HuH-7.5 (cell line): ENCODE measurements at regions not wholly inside any gene's neighbourhood (a gene's known extent, or its start where the extent isn't known, plus 50 kb on each side); places are given as distances from the start of the nearest gene placed in this dataset.

ENCODE experiments used
- DNase-seq: peaks from one replicate; pipeline ENCODE4 v3.0.0; 2011; ENCODE audit warnings: low spot score

DNA sequence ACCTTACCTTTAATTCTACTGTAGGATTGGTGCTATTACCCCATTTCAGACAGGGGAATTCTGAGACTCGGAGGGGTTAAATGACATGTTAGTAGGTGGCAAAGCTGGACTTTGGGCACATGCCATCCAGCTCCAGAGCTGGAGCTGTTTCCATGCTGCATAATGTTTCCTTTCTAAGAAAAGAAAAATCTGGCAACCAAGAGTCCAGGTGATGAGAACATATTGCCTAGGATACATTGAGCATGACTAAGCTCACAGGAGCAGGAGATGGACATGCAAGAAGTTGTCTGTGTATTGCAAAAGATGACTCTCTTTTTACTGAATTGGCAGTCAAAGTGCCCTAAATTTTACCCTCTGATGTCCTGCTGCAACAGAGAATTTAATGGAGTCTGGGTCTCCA, 150.8 kb upstream of the SYT13 start:
- DNase-seq, result no peak

- DNase-seq, result no peak
Measured at GRCh38 chr11:45436118-45436517, 150.0 kb upstream of the SYT13 start.

- no peak for DNase-seq
Measured at GRCh38 chr11:45435706-45436105, 149.6 kb upstream of the SYT13 start.

DNA sequence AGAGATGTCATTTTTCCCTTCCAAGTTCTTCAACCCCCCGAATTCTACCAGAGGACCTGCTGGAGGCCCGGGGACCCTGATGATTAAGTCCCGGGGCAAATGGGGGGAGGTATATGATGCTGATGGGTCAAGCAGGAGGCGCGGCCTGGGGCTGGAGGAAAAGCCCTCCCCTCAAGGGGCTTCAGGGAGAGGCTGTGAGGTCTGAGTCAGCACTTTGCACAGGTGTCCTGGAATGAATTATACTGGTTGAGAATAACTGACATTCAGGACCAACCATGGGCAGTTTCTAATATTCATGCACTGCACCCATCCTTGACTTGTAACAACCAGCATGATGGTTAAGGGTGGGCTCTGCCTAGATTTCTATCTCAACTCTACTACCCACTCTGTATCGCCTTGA, 146.8 kb upstream of the SYT13 start:
- DNase-seq, result no peak

DNA sequence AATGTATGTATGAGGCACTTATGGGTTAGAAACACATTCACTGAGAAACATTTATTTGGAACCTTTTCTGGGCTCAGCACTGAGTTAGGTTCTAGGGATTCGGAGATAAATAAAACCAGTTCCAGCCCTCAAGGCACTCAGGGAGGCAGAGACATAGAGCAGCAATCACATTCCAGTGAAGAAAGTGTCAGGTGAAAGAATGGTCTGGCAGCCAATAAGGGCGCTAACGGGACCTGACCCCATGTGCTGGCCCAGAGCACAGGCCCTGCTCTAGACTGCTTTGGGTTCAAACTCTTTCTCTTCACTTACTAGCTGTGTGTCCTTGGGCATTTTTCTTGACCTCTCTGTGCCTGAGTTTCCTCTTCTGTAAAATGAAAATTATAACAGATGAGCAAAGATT, 146.0 kb upstream of the SYT13 start:
- no peak for DNase-seq

DNA sequence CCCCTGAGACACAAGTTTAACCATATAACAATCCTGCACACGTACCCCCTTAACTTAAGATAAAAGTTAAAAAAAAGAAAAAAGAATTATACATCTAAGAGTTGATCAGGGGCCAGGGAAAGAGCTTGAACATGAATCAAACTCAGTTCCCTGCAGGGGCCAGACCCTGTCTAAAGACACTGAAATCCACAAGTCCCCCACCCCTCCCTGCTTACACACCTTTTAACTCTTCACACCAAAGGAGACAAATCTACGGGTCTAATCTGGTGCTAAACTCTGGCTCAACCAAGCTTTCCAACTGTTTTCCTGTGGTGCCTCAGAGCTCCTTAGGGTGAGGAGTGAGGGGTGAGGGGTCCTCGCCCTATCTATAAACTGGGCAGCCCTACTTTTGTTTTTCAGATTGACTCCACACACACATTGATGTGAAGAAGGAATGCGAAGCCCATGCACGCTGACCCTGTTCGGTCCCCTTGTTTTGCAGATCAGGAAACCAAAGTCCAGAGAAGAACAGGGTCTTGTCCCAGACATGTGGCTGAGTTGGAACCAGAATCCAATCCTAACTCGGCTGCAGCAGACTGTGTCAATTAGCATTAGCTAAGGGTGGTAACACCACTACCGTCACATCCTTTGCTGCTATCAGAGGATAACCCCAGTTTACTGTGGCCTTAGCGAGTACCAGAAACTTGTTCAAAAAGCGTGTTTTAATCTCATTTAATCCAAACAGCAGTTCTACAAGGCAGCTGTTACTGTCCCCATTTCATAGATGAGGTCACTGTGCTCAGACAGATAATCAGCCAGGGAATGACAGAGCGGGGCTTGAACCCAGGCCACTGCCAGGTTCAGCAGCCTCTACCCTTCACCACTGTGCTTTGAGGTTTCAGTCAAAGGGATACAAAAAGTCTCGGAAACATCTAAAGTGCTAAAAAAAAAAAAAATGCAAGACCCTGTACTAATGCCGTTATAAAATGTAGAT, 145.2 kb upstream of the SYT13 start:
- no peak for DNase-seq

GRCh38 chr11:45430361-45430760, 144.2 kb upstream of the SYT13 start:
- no peak for DNase-seq

GRCh38 chr11:45429719-45430118, 143.6 kb upstream of the SYT13 start:
- DNase-seq, result no peak

GRCh38 chr11:45428541-45429230, 142.5 kb upstream of the SYT13 start:
- DNase-seq, result no peak

DNA sequence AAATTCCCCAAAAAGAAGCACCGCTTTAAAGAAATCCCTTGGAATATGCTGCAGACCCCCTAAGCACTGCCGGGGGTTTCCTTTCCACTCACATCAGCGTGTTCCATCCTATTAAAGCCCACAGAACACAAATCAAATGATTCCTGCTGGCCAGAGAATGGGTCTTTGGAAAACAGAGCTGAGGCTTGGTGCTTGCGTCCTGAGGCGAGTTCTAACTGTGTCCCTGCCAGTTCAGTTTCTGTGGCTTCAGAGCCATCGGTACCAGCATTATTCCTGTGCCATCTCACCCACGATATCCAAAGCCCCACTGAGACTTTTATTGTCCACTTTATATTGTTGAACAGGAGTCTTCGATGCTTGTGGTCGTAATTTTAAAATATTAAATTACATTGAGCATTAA, 142.0 kb upstream of the SYT13 start:
- DNase-seq, result no peak

DNA sequence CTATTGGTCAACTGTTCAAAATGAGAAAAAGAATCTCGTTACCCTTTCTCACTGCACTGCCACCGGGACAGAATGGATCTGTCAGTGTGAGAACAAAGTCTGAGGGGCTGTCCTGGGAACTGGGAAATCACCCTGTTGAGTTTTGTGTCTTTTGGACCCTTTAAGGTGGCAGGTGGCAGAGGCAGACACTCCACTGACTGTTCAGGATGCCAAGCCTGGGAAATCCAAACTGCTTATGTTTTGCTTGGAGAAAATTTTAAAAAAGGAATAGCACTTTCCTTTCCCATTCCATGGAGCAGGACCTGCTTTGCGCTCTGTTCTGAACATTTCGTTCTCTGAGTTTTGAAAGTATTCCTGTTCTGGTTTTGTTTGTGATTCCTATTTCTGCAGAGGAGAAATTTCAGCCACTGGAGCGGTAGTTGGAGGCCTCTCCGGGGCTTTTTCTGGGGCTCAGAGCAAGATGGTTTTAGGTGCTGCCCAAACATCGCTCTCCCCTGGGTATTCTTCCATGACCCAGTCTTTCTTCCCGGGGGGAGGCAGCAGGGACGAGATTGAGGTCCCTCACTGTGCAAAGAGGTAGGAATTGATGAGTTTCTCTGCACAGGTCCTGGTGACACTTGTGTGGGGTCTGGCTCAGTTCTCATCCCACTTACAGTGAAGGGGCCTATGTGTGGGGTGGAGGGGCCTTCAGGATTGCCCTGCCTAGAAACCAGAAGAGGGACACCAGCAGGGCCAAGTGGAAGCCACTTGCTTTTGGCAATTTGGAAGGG, 138.5 kb upstream of the SYT13 start:
- no peak for DNase-seq

GRCh38 chr11:45423475-45424120, 137.5 kb upstream of the SYT13 start:
- no peak for DNase-seq

GRCh38 chr11:45423036-45423435, 136.9 kb upstream of the SYT13 start:
- no peak for DNase-seq

DNA sequence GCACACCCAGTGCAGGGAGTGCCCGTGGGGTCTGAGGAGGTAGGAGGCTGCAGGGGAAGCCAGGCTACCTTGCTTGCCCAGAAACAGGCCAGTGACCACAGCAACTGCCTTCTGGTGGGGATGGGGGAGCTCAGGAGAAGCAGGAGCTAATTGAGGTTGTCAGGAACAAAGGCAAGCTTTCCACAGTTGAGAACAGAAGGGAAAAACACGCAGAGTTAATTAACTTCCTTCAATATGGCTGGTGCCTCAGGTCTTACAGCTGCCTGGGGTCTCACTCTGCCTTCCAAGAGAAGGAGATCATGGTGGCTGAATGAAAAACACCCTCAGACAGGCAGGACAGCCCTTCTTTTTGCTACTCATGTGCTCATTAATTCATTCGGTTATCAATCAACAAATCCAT, 127.9 kb upstream of the SYT13 start:
- no peak for DNase-seq

- DNase-seq, result no peak
Measured at GRCh38 chr11:45413156-45413858, 127.2 kb upstream of the SYT13 start.

DNA sequence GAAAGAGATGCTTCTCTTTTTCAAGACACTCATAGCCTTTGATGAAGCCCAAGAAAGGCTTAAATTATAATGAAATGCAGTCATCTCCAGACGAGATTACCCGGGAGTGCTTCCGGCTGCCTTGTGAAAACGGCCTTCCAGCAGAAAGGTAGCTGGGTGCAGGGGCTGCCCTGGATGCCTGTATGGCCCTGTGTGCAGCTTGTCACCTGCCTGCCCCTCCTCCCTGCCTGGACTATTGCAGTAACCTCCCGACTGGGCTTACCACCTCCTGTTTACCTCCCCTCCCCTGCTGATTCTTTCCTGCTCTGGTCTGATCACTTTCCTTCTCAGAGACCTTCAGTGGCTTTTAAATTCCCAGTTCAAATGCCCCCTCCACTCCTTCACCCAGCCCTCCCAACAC, 126.4 kb upstream of the SYT13 start:
- no peak for DNase-seq

- no peak for DNase-seq
Measured at GRCh38 chr11:45412051-45412471, 125.9 kb upstream of the SYT13 start.

DNA sequence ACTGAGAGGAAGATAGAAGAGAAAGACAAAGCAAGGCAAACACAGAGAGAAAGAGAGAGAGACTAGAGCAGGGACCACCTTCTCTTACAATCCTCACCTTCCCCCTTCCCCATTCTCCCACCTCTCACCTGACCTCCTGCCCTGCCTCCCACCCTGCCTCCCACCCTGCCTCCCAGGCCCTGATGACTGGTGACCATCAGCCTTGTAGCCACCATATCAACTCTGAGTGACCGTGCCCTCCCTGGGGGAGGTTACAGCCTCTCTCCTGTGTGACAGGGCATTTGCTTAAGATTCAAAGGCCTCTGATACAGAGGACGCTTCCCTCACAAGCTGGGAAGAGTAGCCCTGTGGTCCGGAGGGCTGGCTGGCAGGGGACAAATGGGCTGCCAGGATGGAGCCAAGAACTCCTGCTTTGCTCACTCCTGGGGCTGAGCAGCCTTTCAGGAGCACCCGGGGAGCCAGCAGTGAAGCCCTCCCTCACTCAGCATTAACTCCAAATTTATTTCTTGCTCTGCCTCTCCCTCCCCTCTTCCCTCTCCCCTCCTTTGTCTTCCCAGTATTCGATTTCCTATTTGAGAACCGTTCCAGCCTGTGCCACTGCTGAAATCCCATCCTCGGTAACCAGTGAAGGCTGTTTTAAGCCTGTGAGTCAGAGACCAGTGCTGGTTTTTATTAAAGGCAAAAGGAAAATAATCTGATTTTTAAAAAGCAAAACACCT, 125.2 kb upstream of the SYT13 start:
- DNase-seq, result no peak

- DNase-seq, result no peak
Measured at GRCh38 chr11:45410391-45411227, 124.5 kb upstream of the SYT13 start.

GRCh38 chr11:45409587-45409986, 123.4 kb upstream of the SYT13 start:
- no peak for DNase-seq
